IMR-90 (cell line): ENCODE measurements at regions not wholly inside any gene's neighbourhood (a gene's known extent, or its start where the extent isn't known, plus 50 kb on each side); places are given as distances from the start of the nearest gene placed in this dataset.

Experiments used
- ATAC-seq: fragments of 200-7000 bp; cut with Tn5 transposase; 2 replicates; pipeline ENCODE4 v1.9.1; 2020; ENCODE audit warnings: low read depth, mild to moderate bottlenecking, moderate library complexity
- BruUV-seq: library from RNA; stranded (reverse); fragments of 400-500 nt; replicated peaks from 2 replicates; lab custom pipeline; 2021; lab: Mats Ljungman, UMichigan
- CTCF ChIA-PET: fragments of 300-600 bp; formaldehyde crosslinking; extraction: SDS; loops from one replicate; lab custom pipeline; 2021; ENCODE audit warnings: antibody characterized with exemption; lab: Yijun Ruan, JAX
- POLR2A ChIA-PET: fragments of 300-600 bp; sonication (Branson Sonifier 250); formaldehyde crosslinking; loops from one replicate; lab custom pipeline; 2022; ENCODE audit warnings: antibody characterized with exemption; ENCODE audit not compliant: unreplicated experiment; lab: Charles Lee
- DNase-seq: peaks from one replicate; pipeline ENCODE4 v3.0.0; 2013
- H2AFZ ChIP-seq: replicated peaks from 2 replicates; pipeline ENCODE3; 2013; ENCODE audit warnings: low read length, mild to moderate bottlenecking; ENCODE audit not compliant: poor library complexity
- H2AK5ac ChIP-seq: 2 replicates; pipeline ENCODE4 v1.6.1; 2013; ENCODE audit warnings: low read depth, low read length, inconsistent platforms
- H2AK9ac ChIP-seq: replicated peaks from 2 replicates; pipeline ENCODE3; 2013; ENCODE audit warnings: mild to moderate bottlenecking, low read depth, low read length, moderate library complexity; ENCODE audit not compliant: poor library complexity
- H2BK120ac ChIP-seq: 2 replicates; pipeline ENCODE4 v1.6.1; 2013; ENCODE audit warnings: low read depth, low read length, inconsistent platforms
- H2BK15ac ChIP-seq: 3 replicates; pipeline ENCODE4 v1.6.1; 2013; ENCODE audit warnings: low read depth, low read length, inconsistent platforms
- H2BK20ac ChIP-seq: 2 replicates; pipeline ENCODE4 v1.6.1; 2013; ENCODE audit warnings: low read depth, mild to moderate bottlenecking, inconsistent platforms, low read length, moderate library complexity
- H2BK5ac ChIP-seq: 2 replicates; pipeline ENCODE4 v1.6.1; 2013; ENCODE audit warnings: mild to moderate bottlenecking, low read depth, low read length, inconsistent platforms; ENCODE audit not compliant: poor library complexity, severe bottlenecking
- H3K14ac ChIP-seq: replicated peaks from 2 replicates; pipeline ENCODE4 v1.6.1; 2013; ENCODE audit warnings: low read depth, low read length, inconsistent platforms
- H3K18ac ChIP-seq: 2 replicates; pipeline ENCODE4 v1.6.1; 2013; ENCODE audit warnings: low read depth, low read length, control low read depth
- H3K23ac ChIP-seq: 2 replicates; pipeline ENCODE4 v1.6.1; 2013; ENCODE audit warnings: low read depth, low read length, inconsistent platforms
- H3K27ac ChIP-seq: 2 replicates; pipeline ENCODE4 v1.5.1; 2013; ENCODE audit warnings: mild to moderate bottlenecking, control low read depth, low read length; ENCODE audit not compliant: insufficient read depth
- H3K27me3 ChIP-seq: 2 replicates; pipeline ENCODE4 v1.6.1; 2013; ENCODE audit warnings: low read length; ENCODE audit not compliant: control insufficient read depth, insufficient read depth
- H3K36me3 ChIP-seq: 2 replicates; pipeline ENCODE4 v1.6.1; 2013; ENCODE audit warnings: low read length, mixed read lengths; ENCODE audit not compliant: control insufficient read depth, insufficient read depth
- H3K4ac ChIP-seq: 2 replicates; pipeline ENCODE4 v1.6.1; 2013; ENCODE audit warnings: low read depth, low read length, inconsistent platforms
- H3K4me1 ChIP-seq: 2 replicates; pipeline ENCODE4 v1.6.1; 2013; ENCODE audit warnings: low read length, mixed read lengths; ENCODE audit not compliant: control insufficient read depth, insufficient read depth
- H3K4me2 ChIP-seq: 2 replicates; pipeline ENCODE4 v1.6.1; 2013; ENCODE audit warnings: low read depth, mild to moderate bottlenecking, control low read depth, low read length, moderate library complexity
- H3K4me3 ChIP-seq: 2 replicates; pipeline ENCODE4 v1.5.1; 2013; ENCODE audit warnings: low read depth, mild to moderate bottlenecking, control low read depth, low read length, moderate library complexity; ENCODE audit not compliant: insufficient read depth
- H3K56ac ChIP-seq: 2 replicates; pipeline ENCODE4 v1.6.1; 2013; ENCODE audit warnings: low read length, inconsistent platforms; ENCODE audit not compliant: insufficient read depth; ENCODE audit errors: extremely low read depth
- H3K79me1 ChIP-seq, 2 experiments: 2 replicates each; pipeline ENCODE4 v1.6.1; 2013; ENCODE audit warnings: low read length in 2 of 2, inconsistent platforms in 1 of 2, low read depth in 1 of 2
- H3K9ac ChIP-seq: 2 replicates; pipeline ENCODE4 v1.6.1; 2013; ENCODE audit warnings: low read depth, low read length, control low read depth
- H3K9me1 ChIP-seq: 2 replicates; pipeline ENCODE4 v1.6.1; 2013; ENCODE audit warnings: low read length, inconsistent platforms; ENCODE audit not compliant: insufficient read depth
- H3K9me3 ChIP-seq: 2 replicates; pipeline ENCODE4 v1.6.1; 2013; ENCODE audit warnings: low read length; ENCODE audit not compliant: control insufficient read depth, insufficient read depth
- H4K20me1 ChIP-seq: 2 replicates; pipeline ENCODE4 v1.6.1; 2013; ENCODE audit warnings: low read length, inconsistent platforms; ENCODE audit not compliant: insufficient read depth
- H4K5ac ChIP-seq: 2 replicates; pipeline ENCODE4 v1.6.1; 2013; ENCODE audit warnings: mild to moderate bottlenecking, low read depth, low read length, control low read depth
- H4K8ac ChIP-seq, 2 experiments: 2 replicates each; pipeline ENCODE4 v1.6.1; 2013; ENCODE audit warnings: low read depth in 2 of 2, low read length in 2 of 2, control low read depth in 1 of 2, inconsistent platforms in 1 of 2
- H4K91ac ChIP-seq: 2 replicates; pipeline ENCODE4 v1.6.1; 2013; ENCODE audit warnings: low read depth, low read length, inconsistent platforms; ENCODE audit not compliant: insufficient read depth
- BHLHE40 ChIP-seq: fragments of 150-350 bp; IDR thresholded peaks from 2 replicates; pipeline ENCODE4 v1.6.1; 2016; ENCODE audit warnings: mild to moderate bottlenecking, low read depth, low read length
- CEBPB ChIP-seq: IDR thresholded peaks from 2 replicates; pipeline ENCODE4 v1.6.1; 2012; ENCODE audit warnings: low read depth, low read length, improper control_type of control experiment
- CHD1 ChIP-seq: IDR thresholded peaks from 2 replicates; pipeline ENCODE4 v1.6.1; 2012; ENCODE audit warnings: low read depth, low read length, improper control_type of control experiment
- FOS ChIP-seq: fragments of 150-350 bp; IDR thresholded peaks from 2 replicates; pipeline ENCODE4 v1.6.1; 2016; ENCODE audit warnings: low read depth, low read length
- MAFK ChIP-seq: IDR thresholded peaks from 2 replicates; pipeline ENCODE4 v1.6.1; 2012; ENCODE audit warnings: low read depth, low read length, improper control_type of control experiment
- MAZ ChIP-seq: IDR thresholded peaks from 2 replicates; pipeline ENCODE4 v1.6.1; 2012; ENCODE audit warnings: low read depth, mild to moderate bottlenecking, low read length, improper control_type of control experiment, moderate library complexity, borderline replicate concordance
- MXI1 ChIP-seq: IDR thresholded peaks from 2 replicates; pipeline ENCODE4 v1.6.1; 2012; ENCODE audit warnings: low read depth, mild to moderate bottlenecking, low read length, moderate library complexity, borderline replicate concordance
- NFE2L2 ChIP-seq: fragments of 150-350 bp; IDR thresholded peaks from 2 replicates; pipeline ENCODE4 v1.6.1; 2016; ENCODE audit warnings: low read depth, mild to moderate bottlenecking, low read length
- POLR2A ChIP-seq: IDR thresholded peaks from 2 replicates; pipeline ENCODE4 v1.6.1; 2012; ENCODE audit warnings: mild to moderate bottlenecking, low read depth, low read length
- RAD21 ChIP-seq: IDR thresholded peaks from 2 replicates; pipeline ENCODE4 v1.6.1; 2012; ENCODE audit warnings: low read length, improper control_type of control experiment
- RCOR1 ChIP-seq: IDR thresholded peaks from 2 replicates; pipeline ENCODE4 v1.6.1; 2012; ENCODE audit warnings: mild to moderate bottlenecking, low read length, improper control_type of control experiment; ENCODE audit not compliant: insufficient replicate concordance
- RFX5 ChIP-seq: IDR thresholded peaks from 2 replicates; pipeline ENCODE4 v1.8.0; 2012; ENCODE audit warnings: low read depth, mild to moderate bottlenecking, low read length, moderate library complexity
- SMC3 ChIP-seq: fragments of 150-350 bp; IDR thresholded peaks from 2 replicates; pipeline ENCODE4 v1.6.1; 2016; ENCODE audit warnings: low read depth, mild to moderate bottlenecking, antibody characterized with exemption, low read length, moderate library complexity
- WGBS, 2 experiments: methylation state at CpG; one replicate each; pipeline versions ENCODE4 v1.1.5 to v1.1.7; 2013; ENCODE audit warnings: missing lambda C conversion rate in 2 of 2; ENCODE audit not compliant: insufficient read length in 1 of 2; ENCODE audit errors: extremely low coverage in 2 of 2; 5-methylcytosine and 5-hydroxymethylcytosine counted together
- dilution Hi-C: fragments of 300-500 bp; cut with HindIII; formaldehyde crosslinking; loops from one replicate; pipeline ENCODE4 v1.14.3; 2018; ENCODE audit warnings: low sequenced_read_pairs; ENCODE audit not compliant: unreplicated experiment
- in situ Hi-C: fragments of 300-500 bp; cut with MboI; formaldehyde crosslinking; loops from 3 replicates; pipeline ENCODE4 v1.14.3; 2019; ENCODE audit warnings: low sequenced_read_pairs, inconsistent platforms, mixed read lengths
- intact Hi-C: fragments of 100-400 bp; cut with micrococcal nuclease; formaldehyde crosslinking; loops from 2 replicates; pipeline ENCODE4 v1.10.0; 2022
- TF ChIP-seq, protein P1 (sequence below): fragments of 150-350 bp; IDR thresholded peaks from 2 replicates; pipeline ENCODE4 v1.6.1; 2016; ENCODE audit warnings: low read depth, mild to moderate bottlenecking, low read length, moderate library complexity, borderline replicate concordance
- TF ChIP-seq, protein P2 (sequence below): conservative IDR thresholded peaks from 2 replicates; pipeline ENCODE4 v1.5.1; 2012; ENCODE audit warnings: mild to moderate bottlenecking, low read depth, low read length, improper control_type of control experiment
- TF ChIP-seq, protein P3 (sequence below): fragments of 150-350 bp; IDR thresholded peaks from 2 replicates; pipeline ENCODE4 v1.6.1; 2017; ENCODE audit warnings: mild to moderate bottlenecking, antibody characterized with exemption, low read length, low read depth

DNA sequence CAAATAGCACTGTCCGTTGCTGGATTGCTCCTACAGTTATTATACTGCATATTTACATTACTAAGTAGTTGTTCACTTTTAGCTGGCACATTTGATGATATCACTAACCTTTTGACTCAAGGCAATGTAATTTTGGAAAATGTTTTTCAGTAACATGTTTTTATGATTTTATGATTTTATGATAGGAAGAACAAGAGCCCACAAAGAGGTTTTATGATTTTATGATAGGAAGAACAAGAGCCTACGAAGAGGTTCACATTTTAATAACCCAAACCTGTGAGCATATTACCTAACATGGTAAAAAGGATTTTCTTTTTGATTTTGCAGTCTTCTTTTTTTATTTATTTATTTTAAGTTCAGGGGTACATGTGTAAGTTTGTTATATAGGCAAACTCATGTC is 172.3 kb upstream of the TPM1 start:
- dilution Hi-C loops (no loop called here), in situ Hi-C loops (no loop called here), intact Hi-C loops (no loop called here)
- no peak for ATAC-seq
- no peak overlapping the region for H2AK9ac ChIP-seq
- no peak overlapping the region for H3K27ac ChIP-seq
- no peak overlapping the region for H3K4me2 ChIP-seq
- H3K14ac ChIP-seq: no peak overlapping the region
- H3K9ac ChIP-seq: no peak overlapping the region
- H3K4me3 ChIP-seq: no peak overlapping the region
- peaks cover 5% of the 10 kb centered on the region; the same call in 1 of the 2 replicates for H3K9me1 ChIP-seq
- H2BK5ac ChIP-seq: no peak overlapping the region
- H3K18ac ChIP-seq: no peak overlapping the region
- H4K8ac ChIP-seq: no peak overlapping the region
- H2BK20ac ChIP-seq: no peak overlapping the region
- no CpG with 5 or more reads among the region's 2 CpGs for WGBS, 2 experiments
- no peak overlapping the region for H3K23ac ChIP-seq
- H4K20me1 ChIP-seq: no peaks in the 10 kb centered on the region
- DNase-seq: no peak
- no peak overlapping the region for H3K56ac ChIP-seq
- peaks cover 3% of the 10 kb centered on the region; the same call in 1 of the 2 replicates for H3K9me3 ChIP-seq
- H3K36me3 ChIP-seq: no peaks in the 10 kb centered on the region
- H3K79me1 ChIP-seq: no peaks in the 10 kb centered on the region
- POLR2A ChIA-PET: no interaction called here
- no peak for TF ChIP-seq CHD1
- TF ChIP-seq, protein P1, sequence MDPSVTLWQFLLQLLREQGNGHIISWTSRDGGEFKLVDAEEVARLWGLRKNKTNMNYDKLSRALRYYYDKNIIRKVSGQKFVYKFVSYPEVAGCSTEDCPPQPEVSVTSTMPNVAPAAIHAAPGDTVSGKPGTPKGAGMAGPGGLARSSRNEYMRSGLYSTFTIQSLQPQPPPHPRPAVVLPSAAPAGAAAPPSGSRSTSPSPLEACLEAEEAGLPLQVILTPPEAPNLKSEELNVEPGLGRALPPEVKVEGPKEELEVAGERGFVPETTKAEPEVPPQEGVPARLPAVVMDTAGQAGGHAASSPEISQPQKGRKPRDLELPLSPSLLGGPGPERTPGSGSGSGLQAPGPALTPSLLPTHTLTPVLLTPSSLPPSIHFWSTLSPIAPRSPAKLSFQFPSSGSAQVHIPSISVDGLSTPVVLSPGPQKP: no peak
- no peak for TF ChIP-seq POLR2A
- no peak for TF ChIP-seq BHLHE40
- no peak for TF ChIP-seq NFE2L2
- TF ChIP-seq RCOR1: no peak
- TF ChIP-seq, protein P2, sequence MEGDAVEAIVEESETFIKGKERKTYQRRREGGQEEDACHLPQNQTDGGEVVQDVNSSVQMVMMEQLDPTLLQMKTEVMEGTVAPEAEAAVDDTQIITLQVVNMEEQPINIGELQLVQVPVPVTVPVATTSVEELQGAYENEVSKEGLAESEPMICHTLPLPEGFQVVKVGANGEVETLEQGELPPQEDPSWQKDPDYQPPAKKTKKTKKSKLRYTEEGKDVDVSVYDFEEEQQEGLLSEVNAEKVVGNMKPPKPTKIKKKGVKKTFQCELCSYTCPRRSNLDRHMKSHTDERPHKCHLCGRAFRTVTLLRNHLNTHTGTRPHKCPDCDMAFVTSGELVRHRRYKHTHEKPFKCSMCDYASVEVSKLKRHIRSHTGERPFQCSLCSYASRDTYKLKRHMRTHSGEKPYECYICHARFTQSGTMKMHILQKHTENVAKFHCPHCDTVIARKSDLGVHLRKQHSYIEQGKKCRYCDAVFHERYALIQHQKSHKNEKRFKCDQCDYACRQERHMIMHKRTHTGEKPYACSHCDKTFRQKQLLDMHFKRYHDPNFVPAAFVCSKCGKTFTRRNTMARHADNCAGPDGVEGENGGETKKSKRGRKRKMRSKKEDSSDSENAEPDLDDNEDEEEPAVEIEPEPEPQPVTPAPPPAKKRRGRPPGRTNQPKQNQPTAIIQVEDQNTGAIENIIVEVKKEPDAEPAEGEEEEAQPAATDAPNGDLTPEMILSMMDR: no peak
- TF ChIP-seq SMC3: no peak
- no peak for TF ChIP-seq MAFK
- TF ChIP-seq RAD21: no peak
- no peak for TF ChIP-seq RFX5
- TF ChIP-seq, protein P3, sequence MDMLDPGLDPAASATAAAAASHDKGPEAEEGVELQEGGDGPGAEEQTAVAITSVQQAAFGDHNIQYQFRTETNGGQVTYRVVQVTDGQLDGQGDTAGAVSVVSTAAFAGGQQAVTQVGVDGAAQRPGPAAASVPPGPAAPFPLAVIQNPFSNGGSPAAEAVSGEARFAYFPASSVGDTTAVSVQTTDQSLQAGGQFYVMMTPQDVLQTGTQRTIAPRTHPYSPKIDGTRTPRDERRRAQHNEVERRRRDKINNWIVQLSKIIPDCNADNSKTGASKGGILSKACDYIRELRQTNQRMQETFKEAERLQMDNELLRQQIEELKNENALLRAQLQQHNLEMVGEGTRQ: no peak
- TF ChIP-seq MXI1: no peak
- no peak for TF ChIP-seq MAZ
- no peak for TF ChIP-seq FOS
- no peak for TF ChIP-seq CEBPB
- CTCF ChIA-PET: no interaction called here
- no peak overlapping the region for H2AK5ac ChIP-seq
- H2BK15ac ChIP-seq: no peak overlapping the region
- BruUV-seq: no TSS peak
- no peak overlapping the region for H4K91ac ChIP-seq
- H4K5ac ChIP-seq: no peak overlapping the region
- peaks cover 5% of the 10 kb centered on the region for H3K4me1 ChIP-seq
- no peak overlapping the region for H2BK120ac ChIP-seq
- H3K4ac ChIP-seq: no peak overlapping the region
- H3K27me3 ChIP-seq: peaks cover 2% of the 10 kb centered on the region; the same call in 1 of the 2 replicates
- no peak overlapping the region for H2AFZ ChIP-seq
